Neuronal stem cell (in vitro differentiated cells): ENCODE measurements at regions not wholly inside any gene's neighbourhood (a gene's known extent, or its start where the extent isn't known, plus 50 kb on each side); places are given as distances from the start of the nearest gene placed in this dataset.

Experiments used
- DNase-seq: peaks from one replicate; pipeline ENCODE4 v3.0.0-alpha.2; 2013; ENCODE audit warnings: low spot score
- H2AFZ ChIP-seq: one replicate; pipeline ENCODE4 v1.6.1; 2013; ENCODE audit warnings: mild to moderate bottlenecking, low read length, inconsistent platforms
- H2AK5ac ChIP-seq: 2 replicates; pipeline ENCODE4 v1.6.1; 2013; ENCODE audit warnings: low read depth, mild to moderate bottlenecking, inconsistent platforms, low read length, moderate library complexity, mixed read lengths
- H2BK120ac ChIP-seq: 2 replicates; pipeline ENCODE4 v1.6.1; 2013; ENCODE audit warnings: low read depth, mild to moderate bottlenecking, inconsistent platforms, low read length, moderate library complexity, mixed read lengths
- H2BK12ac ChIP-seq: one replicate; pipeline ENCODE4 v1.6.1; 2013; ENCODE audit warnings: low read length, inconsistent platforms
- H2BK15ac ChIP-seq: 2 replicates; pipeline ENCODE4 v1.6.1; 2013; ENCODE audit warnings: mild to moderate bottlenecking, low read length, inconsistent platforms, mixed read lengths
- H2BK5ac ChIP-seq: one replicate; pipeline ENCODE4 v1.6.1; 2013; ENCODE audit warnings: inconsistent platforms, mild to moderate bottlenecking, low read length, moderate library complexity
- H3K14ac ChIP-seq: one replicate; pipeline ENCODE4 v1.6.1; 2013; ENCODE audit warnings: low read length, inconsistent platforms
- H3K18ac ChIP-seq: 2 replicates; pipeline ENCODE4 v1.6.1; 2013; ENCODE audit warnings: low read length, inconsistent platforms
- H3K23ac ChIP-seq: 2 replicates; pipeline ENCODE4 v1.6.1; 2013; ENCODE audit warnings: low read depth, mild to moderate bottlenecking, mixed read lengths, low read length, inconsistent platforms; ENCODE audit not compliant: poor library complexity
- H3K27ac ChIP-seq: replicated peaks from 3 replicates; pipeline ENCODE4 v1.5.1; 2013; ENCODE audit warnings: low read length, inconsistent platforms
- H3K27me3 ChIP-seq, 3 experiments: 2 replicates each; pipeline ENCODE4 v1.6.1; 2013; ENCODE audit warnings: low read length in 3 of 3, mild to moderate bottlenecking in 2 of 3, inconsistent platforms in 1 of 3, low read depth in 1 of 3, mixed read lengths in 1 of 3, moderate library complexity in 1 of 3; ENCODE audit not compliant: control insufficient read depth in 3 of 3, insufficient read depth in 3 of 3
- H3K36me3 ChIP-seq, 2 donors: replicated peaks in 1 of 2; 2 replicates each; pipeline ENCODE4 v1.6.1; 2013; ENCODE audit warnings: low read length in 2 of 2; ENCODE audit not compliant: control insufficient read depth in 2 of 2, insufficient read depth in 2 of 2
- H3K4ac ChIP-seq: 2 replicates; pipeline ENCODE4 v1.6.1; 2013; ENCODE audit warnings: inconsistent platforms, mild to moderate bottlenecking, low read length, moderate library complexity
- H3K4me1 ChIP-seq, 2 donors: 1 replicate in 1 of 2; 2 replicates in 1 of 2; pipeline ENCODE4 v1.6.1; 2013; ENCODE audit warnings: low read length in 2 of 2, low read depth in 1 of 2; ENCODE audit not compliant: control insufficient read depth in 2 of 2, insufficient read depth in 1 of 2
- H3K4me2 ChIP-seq: one replicate; pipeline ENCODE4 v1.6.1; 2013; ENCODE audit warnings: mild to moderate bottlenecking, low read length, inconsistent platforms; ENCODE audit not compliant: insufficient read depth, poor library complexity, severe bottlenecking
- H3K4me3 ChIP-seq, 2 donors: 2 replicates each; pipeline ENCODE4 v1.5.1; 2013; ENCODE audit warnings: low read length in 2 of 2, mild to moderate bottlenecking in 2 of 2, inconsistent platforms in 1 of 2, moderate library complexity in 1 of 2
- H3K79me1 ChIP-seq: one replicate; pipeline ENCODE4 v1.6.1; 2013; ENCODE audit warnings: low read depth, mild to moderate bottlenecking, inconsistent platforms, low read length, moderate library complexity
- H3K9ac ChIP-seq: one replicate; pipeline ENCODE4 v1.6.1; 2013; ENCODE audit warnings: mild to moderate bottlenecking, low read depth, low read length, inconsistent platforms; ENCODE audit not compliant: poor library complexity
- H3K9me3 ChIP-seq, 2 donors: replicated peaks in 1 of 2; 2 replicates each; pipeline versions ENCODE3 to v1.6.1; 2013; ENCODE audit warnings: low read length in 2 of 2, mild to moderate bottlenecking in 2 of 2, inconsistent platforms in 1 of 2, low read depth in 1 of 2, mixed read lengths in 1 of 2, moderate library complexity in 1 of 2; ENCODE audit not compliant: control insufficient read depth in 2 of 2, insufficient read depth in 1 of 2
- H4K8ac ChIP-seq: one replicate; pipeline ENCODE4 v1.6.1; 2013; ENCODE audit warnings: low read depth, mild to moderate bottlenecking, inconsistent platforms, low read length, moderate library complexity
- H4K91ac ChIP-seq: one replicate; pipeline ENCODE4 v1.6.1; 2013; ENCODE audit warnings: low read length, low read depth, mild to moderate bottlenecking, inconsistent platforms; ENCODE audit not compliant: poor library complexity
- WGBS, 2 donors: extraction: QIAGEN DNeasy Blood & Tissue Kit; methylation state at CpG; one replicate each; pipeline ENCODE4 v1.1.7; 2013; ENCODE audit warnings: missing lambda C conversion rate in 2 of 2, mixed read lengths in 1 of 2; ENCODE audit not compliant: insufficient read length in 2 of 2, insufficient replicate concordance in 1 of 2; ENCODE audit errors: extremely low coverage in 2 of 2; 5-methylcytosine and 5-hydroxymethylcytosine counted together

DNA sequence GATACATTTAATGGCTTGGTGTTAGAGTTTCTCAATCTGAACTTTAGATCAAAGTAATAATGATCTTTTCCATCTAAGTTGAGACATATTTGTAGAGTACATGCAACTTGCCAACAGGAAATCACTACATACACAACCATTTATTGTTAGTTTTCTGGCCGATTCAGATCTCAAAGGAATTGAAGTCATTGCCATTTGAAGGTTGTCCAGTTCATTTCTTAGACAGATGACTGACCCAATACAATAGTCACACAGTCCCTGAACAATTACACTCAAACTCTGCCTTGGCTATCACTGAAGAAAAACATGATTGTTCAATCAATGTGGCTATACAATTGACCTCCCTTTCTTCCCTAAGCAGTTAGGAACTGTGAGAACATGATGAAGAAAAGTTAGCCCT is 753.2 kb upstream of the RIOK2 start:
- Histone ChIP-seq H3K4me1 (peaks cover 0 to 3% of the 10 kb centered on the region in 2 donors), H2BK12ac (no peak overlapping the region), H2BK5ac (no peak overlapping the region), H3K23ac (no peak overlapping the region), H2AK5ac (no peak overlapping the region), H3K27ac (no peak overlapping the region), H3K4ac (no peak overlapping the region), H4K8ac (no peak overlapping the region), H3K9me3 (no peaks in the 10 kb centered on the region), H3K14ac (no peak overlapping the region), H3K9ac (no peak overlapping the region), H4K91ac (no peak overlapping the region), H2BK120ac (no peak overlapping the region), H3K27me3 (no peaks in the 10 kb centered on the region), H3K79me1 (peaks cover 2% of the 10 kb centered on the region), H3K18ac (no peak overlapping the region), H3K4me2 (no peak overlapping the region), H2AFZ (no peak overlapping the region), H2BK15ac (no peak overlapping the region), H3K4me3 (no peak overlapping the region), H3K36me3 (no peaks in the 10 kb centered on the region)
- DNase-seq, result no peak
- WGBS, 2 donors, result no CpG with 5 or more reads among the region's 1 CpG

GRCh38 chr5:97937846-97938245 is 754.8 kb upstream of the RIOK2 start:
- H3K4me3 ChIP-seq, result no peak overlapping the region
- no CpG with 5 or more reads among the region's 2 CpGs for WGBS, 2 donors
- H3K27ac ChIP-seq, result no peak overlapping the region
- H2AK5ac ChIP-seq, result no peak overlapping the region
- H3K27me3 ChIP-seq, result no peaks in the 10 kb centered on the region
- H3K79me1 ChIP-seq, result peaks cover 2% of the 10 kb centered on the region
- H3K23ac ChIP-seq, result no peak overlapping the region
- H2BK5ac ChIP-seq, result no peak overlapping the region
- no peak overlapping the region for H3K4ac ChIP-seq
- peaks cover 0 to 3% of the 10 kb centered on the region in 2 donors for H3K4me1 ChIP-seq
- no peaks in the 10 kb centered on the region for H3K9me3 ChIP-seq
- H3K9ac ChIP-seq, result no peak overlapping the region
- H2AFZ ChIP-seq, result peak overlapping the region; percentile 8
- H2BK120ac ChIP-seq, result no peak overlapping the region
- no peak overlapping the region for H3K18ac ChIP-seq
- no peak overlapping the region for H3K4me2 ChIP-seq
- H2BK12ac ChIP-seq, result no peak overlapping the region
- H3K36me3 ChIP-seq, result no peaks in the 10 kb centered on the region
- H2BK15ac ChIP-seq, result no peak overlapping the region
- no peak overlapping the region for H3K14ac ChIP-seq
- H4K91ac ChIP-seq, result no peak overlapping the region
- no peak overlapping the region for H4K8ac ChIP-seq
- no peak for DNase-seq

GRCh38 chr5:97943036-97943435 is 760.0 kb upstream of the RIOK2 start:
- Histone ChIP-seq H3K27ac (no peak overlapping the region), H3K4me3 (no peak overlapping the region), H2BK12ac (no peak overlapping the region), H3K4me2 (no peak overlapping the region), H2BK15ac (no peak overlapping the region), H3K14ac (no peak overlapping the region), H2AK5ac (no peak overlapping the region), H4K8ac (no peak overlapping the region), H3K27me3 (no peaks in the 10 kb centered on the region), H3K79me1 (peaks cover 2% of the 10 kb centered on the region), H3K4ac (no peak overlapping the region), H3K9ac (no peak overlapping the region), H3K9me3 (no peaks in the 10 kb centered on the region), H2AFZ (no peak overlapping the region), H2BK5ac (no peak overlapping the region), H4K91ac (no peak overlapping the region), H2BK120ac (no peak overlapping the region), H3K36me3 (no peaks in the 10 kb centered on the region), H3K18ac (no peak overlapping the region), H3K4me1 (no peaks in the 10 kb centered on the region), H3K23ac (no peak overlapping the region)
- no peak for DNase-seq

GRCh38 chr5:97951139-97951538 is 768.1 kb upstream of the RIOK2 start:
- H3K9ac ChIP-seq, result no peak overlapping the region
- H3K4me1 ChIP-seq, result no peaks in the 10 kb centered on the region
- H4K8ac ChIP-seq, result no peak overlapping the region
- H2AK5ac ChIP-seq, result no peak overlapping the region
- H3K4ac ChIP-seq, result no peak overlapping the region
- no peaks in the 10 kb centered on the region for H3K27me3 ChIP-seq
- H2BK5ac ChIP-seq, result no peak overlapping the region
- no peak overlapping the region for H3K4me3 ChIP-seq
- no peak for DNase-seq
- H2AFZ ChIP-seq, result no peak overlapping the region
- no peak overlapping the region for H3K4me2 ChIP-seq
- H3K14ac ChIP-seq, result no peak overlapping the region
- no peaks in the 10 kb centered on the region for H3K36me3 ChIP-seq
- H4K91ac ChIP-seq, result no peak overlapping the region
- peaks cover 0 to 4% of the 10 kb centered on the region in 2 donors for H3K9me3 ChIP-seq
- no CpG with 5 or more reads among the region's 2 CpGs for WGBS, 2 donors
- H2BK120ac ChIP-seq, result no peak overlapping the region
- H3K23ac ChIP-seq, result no peak overlapping the region
- no peak overlapping the region for H2BK12ac ChIP-seq
- H3K27ac ChIP-seq, result no peak overlapping the region
- H3K79me1 ChIP-seq, result no peaks in the 10 kb centered on the region
- H3K18ac ChIP-seq, result no peak overlapping the region
- no peak overlapping the region for H2BK15ac ChIP-seq
